HG03045 (cell line): ENCODE measurements at regions not wholly inside any gene's neighbourhood (a gene's known extent, or its start where the extent isn't known, plus 50 kb on each side); places are given as distances from the start of the nearest gene placed in this dataset.
"Not testable (repeated sequence)": the region's sequence is repeated elsewhere in the genome, so short reads cannot be mapped to it uniquely, and the experiment has no call there.

Source experiments
- ATAC-seq: cut with Tn5 transposase; IDR thresholded peaks from one replicate; pipeline ENCODE4 v1.9.1; 2021; ENCODE audit warnings: mild to moderate bottlenecking, moderate library complexity; ENCODE audit not compliant: unreplicated experiment

DNA sequence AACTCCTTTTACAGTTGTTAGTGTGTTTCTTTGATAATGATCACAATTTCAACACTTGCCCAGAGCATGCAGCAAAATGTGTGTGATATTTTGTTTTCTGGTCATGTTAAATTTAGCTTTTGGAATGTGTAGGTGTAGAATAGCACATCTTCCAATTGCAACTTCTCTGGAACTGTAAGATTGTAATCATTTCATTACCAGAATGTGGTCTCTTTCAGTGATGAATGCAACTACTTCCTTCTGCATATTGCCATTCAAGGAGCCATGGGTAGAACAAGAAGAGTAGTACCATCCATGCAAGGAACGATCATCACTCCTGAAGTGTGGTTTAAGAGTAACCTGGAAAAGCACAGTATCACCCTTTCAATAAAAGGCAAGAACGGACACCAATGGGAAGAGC, 548.8 kb upstream of the ZNF804A start:
- ATAC-seq = no peak

DNA sequence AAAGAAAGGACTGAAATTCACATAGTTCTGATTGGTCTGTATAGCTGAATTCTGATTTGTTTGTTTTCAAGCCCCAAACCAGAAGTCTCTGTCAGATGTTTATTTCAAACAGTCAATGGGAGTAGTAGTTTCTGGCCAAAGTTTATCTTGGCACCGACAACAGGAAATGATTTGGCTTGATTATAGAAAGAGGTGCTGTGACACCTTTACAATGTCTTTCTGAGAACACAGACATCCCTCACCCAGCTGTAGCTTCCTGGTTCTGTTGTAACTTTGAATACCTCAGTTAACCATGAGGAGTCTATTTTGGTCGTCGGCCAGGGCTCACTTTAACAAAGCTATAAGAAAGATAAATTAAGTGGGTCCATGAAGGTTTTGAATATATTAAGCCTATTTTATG, 545.0 kb upstream of the ZNF804A start:
- ATAC-seq = no peak

DNA sequence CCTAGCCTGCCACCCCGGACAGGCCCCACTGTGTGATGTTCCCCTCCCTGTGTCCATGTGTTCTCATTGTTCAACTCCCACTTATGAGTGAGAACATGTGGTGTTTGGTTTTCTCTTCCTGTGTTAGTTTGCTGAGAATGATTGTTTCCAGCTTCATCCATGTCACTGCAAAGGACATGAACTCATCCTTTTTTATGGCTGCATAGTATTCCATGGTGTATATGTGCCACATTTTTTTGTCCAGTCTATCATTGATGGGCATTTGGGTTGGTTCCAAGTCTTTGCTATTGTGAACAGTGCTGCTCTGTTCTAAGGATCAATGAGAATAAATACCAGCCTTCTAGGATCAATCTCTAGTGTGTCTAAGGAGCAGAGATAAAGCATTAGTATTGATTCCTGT, 543.9 kb upstream of the ZNF804A start:
- ATAC-seq = not testable (repeated sequence)

DNA sequence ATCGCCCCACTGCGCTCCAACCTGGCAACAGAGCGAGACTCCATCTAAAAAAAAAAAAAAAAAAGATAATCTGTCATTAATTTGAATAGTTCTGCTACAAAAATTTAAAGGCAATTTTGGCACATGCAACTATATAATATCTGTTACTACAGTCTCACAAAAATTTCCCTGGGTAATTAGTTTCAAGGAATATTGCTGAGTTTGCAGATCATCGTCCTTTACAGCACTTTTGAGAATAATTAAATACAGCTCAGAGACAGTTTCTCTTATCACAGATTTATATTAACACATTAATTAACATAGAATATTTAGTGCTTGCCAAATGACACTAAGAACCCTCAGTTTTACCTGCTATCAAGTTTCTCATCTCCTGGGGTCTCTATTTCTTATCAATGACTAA, 540.4 kb upstream of the ZNF804A start:
- ATAC-seq = no peak

DNA sequence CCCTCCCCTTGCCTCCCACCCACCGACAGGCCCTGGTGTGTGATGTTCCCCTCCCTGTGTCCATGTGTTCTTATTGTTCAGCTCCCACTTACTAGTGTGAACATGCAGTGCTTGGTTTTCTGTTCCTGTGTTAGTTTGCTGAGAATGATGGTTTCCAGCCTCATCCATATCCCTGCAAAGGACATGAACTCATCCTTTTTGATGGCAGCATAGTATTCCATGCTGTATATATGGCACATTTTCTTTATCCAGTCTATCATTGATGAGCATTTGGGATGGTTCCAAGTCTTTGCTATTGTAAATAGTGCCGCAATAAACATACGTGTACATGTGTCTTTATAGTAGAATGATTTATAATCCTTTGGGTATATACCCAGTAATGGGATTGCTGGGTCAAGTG, 538.1 kb upstream of the ZNF804A start:
- not testable (repeated sequence) for ATAC-seq

DNA sequence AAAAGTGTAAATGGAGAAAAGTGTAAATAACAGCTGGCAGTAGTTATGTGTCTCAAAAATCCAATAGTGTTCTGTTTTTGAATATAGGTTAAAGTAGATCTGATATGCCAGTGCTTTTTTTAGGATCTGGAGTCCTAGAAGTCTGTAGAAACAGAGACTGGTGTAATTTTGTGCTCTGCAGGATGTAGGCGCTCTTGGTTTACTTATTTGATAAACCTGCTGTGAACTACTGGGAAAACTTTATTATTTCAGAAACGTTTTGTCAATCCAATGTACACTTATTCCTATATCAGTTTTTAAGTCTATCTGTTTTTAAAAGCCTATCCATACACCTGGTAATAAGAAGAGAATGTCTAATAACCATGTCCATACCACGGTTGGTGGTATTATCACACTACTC, 530.8 kb upstream of the ZNF804A start:
- no peak for ATAC-seq

DNA sequence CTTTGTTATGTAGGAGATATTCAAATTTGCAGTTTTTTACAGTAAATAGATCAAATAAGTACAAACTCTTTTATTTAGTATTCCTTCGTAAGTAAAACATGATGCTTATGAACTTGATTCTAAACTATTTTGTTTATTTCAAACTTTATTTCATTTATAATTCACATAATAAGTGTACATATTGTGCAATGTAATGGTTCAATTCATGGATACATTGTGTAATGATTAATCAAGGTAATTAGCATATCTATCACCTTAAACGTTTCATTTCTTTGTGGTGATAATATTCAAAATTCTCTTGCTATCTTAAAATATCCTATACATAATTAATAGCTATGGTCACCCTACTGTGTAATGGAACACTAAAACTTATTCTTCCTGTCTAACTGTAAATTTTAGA, 525.9 kb upstream of the ZNF804A start:
- ATAC-seq = no peak

DNA sequence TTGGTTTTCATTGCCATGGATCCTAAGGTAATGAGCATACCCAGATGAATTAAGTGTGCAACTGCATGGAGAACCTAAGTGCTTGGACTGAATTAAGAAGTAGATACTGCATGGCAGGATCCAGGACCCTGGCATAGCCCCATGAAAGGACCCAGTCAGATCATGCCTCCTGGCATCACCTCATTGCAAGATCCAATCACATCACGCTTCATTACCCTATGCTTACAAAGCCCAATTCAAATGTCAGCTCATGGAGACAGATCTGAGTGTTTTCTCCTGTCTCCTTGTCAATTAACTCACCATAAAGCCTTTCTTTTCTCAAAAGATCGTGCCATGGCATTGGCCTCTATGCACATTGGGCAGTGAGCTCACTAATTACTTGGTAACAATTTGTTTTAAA, 519.8 kb upstream of the ZNF804A start:
- no peak for ATAC-seq

DNA sequence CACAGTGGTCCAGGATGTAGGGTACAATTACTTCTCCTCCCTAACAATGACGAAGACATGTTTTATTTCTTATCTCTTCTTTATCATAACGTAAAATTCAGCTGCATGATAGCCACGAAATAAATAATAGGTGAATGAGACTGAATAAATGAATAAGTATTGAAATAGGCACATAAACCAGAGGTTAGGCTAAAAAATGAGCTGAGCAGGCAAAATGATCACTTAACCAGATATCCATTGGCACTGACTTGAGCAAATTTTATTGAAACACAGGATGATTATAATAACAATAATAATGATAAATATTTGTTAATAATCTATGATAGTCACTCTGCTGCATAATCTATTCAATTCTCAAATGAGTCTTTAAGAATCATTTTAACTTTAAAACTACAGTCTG, 506.9 kb upstream of the ZNF804A start:
- ATAC-seq = no peak

DNA sequence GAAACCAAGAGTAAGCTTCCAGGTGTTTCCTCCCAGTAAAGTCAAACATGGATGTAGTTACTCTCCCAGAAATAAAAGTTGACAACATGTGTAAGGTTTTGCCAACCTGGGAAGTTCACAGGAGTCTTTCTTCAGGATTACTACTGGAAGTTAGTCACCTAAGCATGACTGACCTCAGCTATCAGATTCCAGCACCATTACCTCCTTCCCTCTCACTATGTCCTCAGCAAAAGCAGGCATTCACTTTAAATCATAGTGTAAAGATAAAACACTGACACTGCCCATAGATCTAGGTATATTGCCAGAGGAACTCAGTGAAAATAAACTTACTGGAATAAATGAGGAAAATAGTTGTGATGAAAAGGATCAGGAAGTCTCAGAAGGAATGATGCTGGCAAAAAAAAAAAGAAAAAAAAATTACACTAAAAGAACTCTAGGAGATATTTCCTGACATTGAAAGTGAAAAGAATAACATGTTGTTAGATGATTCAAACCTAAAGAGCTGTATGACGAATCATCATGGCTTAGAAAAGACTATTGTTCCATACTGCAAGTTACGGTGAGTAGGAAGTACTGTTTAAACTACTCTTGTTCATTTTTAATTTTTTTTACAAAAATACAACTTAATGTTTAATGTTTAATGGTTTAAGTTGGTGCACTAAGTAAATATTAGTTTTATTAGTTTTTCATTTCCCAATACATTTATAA, 484.5 kb upstream of the ZNF804A start:
- ATAC-seq = no peak

DNA sequence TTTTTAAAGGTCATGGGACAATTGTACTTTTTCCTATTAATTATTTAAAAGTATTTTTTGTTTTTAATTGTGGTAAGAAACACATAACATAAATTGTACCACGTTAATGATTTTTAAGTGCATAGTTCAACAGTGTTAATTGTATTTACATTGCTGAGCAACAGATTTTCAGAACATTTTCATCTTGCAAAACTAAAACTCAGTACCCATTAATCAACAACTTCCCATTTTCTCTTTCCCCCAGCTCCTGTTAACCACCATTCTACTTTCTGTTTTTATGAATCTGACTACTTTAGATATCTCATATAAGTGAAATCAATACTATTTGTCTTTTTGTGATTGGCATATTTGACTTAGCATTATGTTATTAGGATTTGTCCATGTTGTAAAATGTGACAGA, 483.9 kb upstream of the ZNF804A start:
- ATAC-seq = no peak

DNA sequence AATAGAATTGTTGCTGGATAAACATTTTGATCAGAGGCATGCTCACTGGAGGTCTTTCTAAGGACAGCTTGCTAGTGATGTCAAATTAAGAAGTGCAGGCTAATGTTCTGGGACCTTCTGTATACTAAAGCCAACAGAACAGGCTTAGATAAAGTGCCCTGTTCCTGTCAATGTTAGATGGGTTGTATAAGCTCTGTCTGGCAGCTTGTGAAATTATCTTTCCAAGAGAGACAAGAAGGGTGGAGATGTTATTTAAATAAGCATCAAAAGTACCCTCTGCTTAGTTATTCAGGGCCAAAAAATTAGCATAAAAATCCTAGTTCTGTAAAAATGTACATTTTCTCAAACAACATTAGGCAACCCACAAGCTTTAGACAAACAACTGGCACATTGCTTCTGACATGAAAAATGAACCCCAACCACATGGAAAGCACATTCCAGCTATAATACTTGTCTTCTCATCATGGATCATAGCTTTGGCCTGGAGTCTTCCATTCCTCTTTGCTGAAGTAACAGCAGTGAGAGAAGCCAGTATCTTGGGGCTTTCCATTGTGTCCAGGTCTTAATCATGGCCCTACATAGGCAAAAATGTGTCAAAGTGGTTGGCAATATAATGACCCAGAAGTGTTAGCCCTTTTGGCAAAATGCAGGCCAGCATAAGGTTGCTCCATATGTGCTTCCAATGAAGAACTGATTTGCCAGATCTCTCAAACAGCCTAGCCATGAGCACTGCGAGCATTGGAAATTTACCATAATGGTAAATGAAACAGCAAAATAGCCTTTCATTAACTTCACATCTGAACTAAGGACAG, 478.1 kb upstream of the ZNF804A start:
- ATAC-seq = no peak

DNA sequence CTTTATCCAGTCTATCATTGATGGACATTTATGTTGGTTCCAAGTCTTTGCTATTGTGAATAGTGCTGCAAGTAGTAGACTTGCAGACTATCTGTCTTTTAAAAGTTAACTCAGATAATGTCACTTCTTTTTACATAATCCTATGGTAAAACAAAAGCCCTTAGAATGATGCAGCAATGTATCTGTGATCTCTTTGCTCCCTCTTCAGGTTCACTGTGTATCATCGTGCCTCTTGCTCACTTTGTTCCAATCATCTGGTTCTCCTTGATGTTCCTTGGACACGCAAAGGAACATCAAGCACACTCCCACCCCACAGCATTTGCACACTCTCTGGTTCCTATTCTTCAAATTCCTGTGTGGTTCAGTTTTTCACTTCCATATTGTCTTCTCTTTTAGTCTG, 472.5 kb upstream of the ZNF804A start:
- no peak for ATAC-seq

DNA sequence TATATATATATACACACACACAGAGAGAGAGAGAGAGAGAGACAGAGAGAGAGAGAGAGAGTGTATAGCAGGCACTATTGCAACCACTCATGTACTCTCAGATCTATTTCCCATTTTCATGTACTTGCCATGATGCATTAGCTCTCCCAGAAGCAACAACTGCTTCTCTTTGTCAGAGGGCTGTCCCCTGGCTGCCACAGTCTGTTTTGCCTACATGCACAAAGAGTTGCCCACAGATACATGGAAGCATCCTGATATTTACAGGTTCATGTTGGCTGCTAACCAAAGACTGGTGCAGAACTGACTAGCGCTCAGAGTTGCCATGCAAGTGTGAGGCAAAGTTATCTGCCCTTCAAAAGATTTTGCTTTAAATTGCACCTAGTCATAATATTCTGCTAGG, 469.3 kb upstream of the ZNF804A start:
- no peak for ATAC-seq

DNA sequence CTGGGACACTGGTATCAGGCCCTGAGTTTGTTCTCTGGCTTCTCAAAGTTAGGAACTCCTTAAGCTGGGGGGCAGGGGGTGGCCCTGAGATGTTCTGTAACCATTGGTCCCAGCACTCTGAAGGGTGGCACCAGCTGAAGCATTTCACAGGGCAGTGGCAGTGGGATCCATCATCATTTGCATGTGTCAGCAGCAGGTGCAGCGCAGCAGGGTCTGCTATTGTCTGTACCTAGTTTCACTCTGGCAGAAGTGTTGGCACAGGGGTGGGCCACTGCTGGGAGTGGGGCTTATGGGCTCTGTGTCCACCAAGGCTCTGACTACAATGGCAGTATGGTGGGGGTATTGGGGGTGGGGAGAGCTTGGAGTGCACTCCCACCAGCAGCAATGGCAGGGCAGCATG, 460.4 kb upstream of the ZNF804A start:
- ATAC-seq = no peak

DNA sequence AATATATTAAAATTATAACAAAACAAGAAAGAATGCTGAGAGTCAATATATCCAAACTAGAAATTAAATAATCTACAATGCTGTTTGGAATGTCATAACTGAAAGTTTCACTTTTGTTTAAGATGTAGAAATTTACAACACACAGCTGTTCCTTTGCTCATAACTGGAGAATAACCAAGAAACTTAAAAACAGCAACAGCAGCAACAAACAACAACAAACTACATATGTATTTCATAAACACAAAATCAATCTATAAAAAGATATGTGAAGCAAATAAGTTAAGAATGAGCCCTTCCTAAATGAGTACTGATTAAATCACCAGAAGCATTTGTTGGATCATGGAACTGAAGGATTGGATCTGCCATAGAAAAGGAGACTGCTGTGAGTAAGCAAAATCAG, 456.5 kb upstream of the ZNF804A start:
- ATAC-seq = no peak

DNA sequence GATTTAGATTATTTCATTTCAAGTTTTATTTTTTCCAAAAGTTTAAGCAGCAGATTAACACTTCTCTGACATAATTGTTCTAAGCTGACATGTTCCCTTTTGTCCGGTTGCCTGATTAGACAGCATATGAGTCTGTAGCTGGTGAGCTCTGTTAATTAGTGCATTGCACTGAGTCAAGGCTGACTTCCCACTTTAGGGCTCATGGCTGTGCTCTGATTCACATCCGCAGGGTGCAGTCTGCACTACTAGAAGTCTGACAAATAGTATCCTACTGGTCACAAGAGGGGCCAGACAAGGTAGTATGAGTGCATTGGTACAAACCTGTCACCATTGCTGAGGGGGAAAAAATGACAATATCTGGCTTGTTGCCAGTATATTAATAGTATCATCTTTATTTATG, 443.9 kb upstream of the ZNF804A start:
- no peak for ATAC-seq

DNA sequence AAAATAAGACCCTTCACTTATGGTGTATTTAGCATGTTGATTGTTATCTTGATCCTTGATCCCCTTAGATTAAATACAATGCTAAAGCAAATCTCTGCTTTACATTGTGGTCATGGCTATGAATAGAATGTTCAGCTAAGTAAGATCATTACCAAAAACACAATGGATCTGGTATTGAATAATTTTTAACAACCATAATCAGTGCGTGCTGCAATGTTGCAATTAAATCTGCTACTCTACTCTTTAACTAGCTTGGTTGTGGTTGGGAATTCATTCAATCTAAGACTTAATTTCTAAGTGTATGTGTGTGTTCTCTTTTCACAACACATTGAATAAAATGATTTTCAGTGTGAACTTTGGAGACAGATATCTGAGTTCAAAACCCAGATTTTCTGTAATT, 442.5 kb upstream of the ZNF804A start:
- ATAC-seq = no peak

DNA sequence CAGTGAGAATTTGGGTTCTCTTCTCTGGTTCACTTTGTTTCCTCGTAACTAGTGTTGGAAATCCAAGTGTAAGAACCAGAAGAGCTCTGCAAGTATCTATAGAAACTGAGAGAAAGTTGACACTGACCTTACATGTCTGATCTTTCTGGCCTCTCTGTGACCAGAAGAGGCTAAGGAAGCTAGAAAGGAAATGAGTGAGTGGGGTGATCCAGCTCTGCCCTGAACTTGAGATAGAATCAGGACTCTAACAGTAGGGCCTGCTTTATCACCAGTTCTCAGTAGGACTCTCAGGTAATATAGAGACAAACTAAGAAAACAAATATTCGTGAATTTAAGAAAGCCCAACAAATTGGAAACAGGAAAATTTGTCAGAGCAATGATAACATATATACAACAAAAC, 441.2 kb upstream of the ZNF804A start:
- no peak for ATAC-seq

DNA sequence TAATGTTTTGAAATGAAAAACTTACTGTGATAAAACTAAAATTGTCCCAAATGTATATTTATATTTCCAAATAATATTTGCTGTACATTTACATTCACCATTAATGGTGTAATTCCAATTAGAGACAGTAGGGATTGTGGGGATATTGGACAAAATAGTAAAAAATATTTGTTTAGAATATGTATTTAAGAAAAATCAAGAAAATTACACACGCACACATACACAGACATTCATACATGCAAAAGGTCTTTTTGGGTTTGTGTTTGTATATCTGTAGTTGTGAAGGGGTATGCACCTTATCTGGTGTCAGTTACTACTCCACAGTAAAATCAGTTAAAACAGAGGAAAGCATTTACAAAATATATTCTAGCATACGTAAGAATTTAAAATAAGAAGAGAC, 435.9 kb upstream of the ZNF804A start:
- ATAC-seq = no peak

DNA sequence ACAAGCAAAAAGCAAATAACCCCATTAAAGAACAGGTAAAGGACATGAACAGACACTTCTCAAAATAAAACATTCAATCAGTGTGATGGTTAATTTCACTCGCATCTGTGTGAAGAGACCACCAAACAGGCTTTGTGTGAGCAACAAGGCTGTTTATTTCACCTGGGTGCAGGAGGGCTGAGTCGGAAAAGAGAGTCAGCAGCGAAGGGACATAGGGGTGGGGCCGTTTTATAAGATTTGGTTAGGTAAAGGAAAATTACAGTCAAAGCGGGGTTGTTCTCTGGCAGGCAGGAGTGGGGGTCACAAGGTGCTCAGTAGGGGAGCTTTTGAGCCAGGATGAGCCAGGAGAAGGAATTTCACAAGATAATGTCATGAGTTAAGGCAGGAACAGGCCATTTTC, 429.5 kb upstream of the ZNF804A start:
- not testable (repeated sequence) for ATAC-seq

DNA sequence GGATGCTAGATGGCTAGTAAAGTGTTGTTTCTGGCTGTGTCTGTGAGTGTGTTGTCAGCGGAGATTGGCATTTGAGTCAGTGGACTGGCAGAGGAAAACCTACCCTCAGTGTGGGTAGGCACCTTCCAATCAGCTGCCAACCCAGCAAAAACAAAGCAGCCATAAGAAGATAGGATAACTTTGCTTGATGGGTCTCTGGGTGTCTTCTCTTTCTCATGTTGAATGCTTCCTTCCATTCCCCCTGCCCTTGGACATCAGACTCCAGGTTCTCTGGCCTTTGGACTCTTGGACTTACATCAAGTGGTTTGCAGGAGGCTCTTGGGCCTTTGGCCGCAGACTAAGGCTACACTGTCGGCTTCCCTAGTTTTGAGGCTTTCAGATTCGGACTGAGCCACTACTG, 429.0 kb upstream of the ZNF804A start:
- no peak for ATAC-seq
